Glutamatergic neuron (in vitro differentiated cells): ENCODE measurements at regions not wholly inside any gene's neighbourhood (a gene's known extent, or its start where the extent isn't known, plus 50 kb on each side); places are given as distances from the start of the nearest gene placed in this dataset.
"Not testable (repeated sequence)": the region's sequence is repeated elsewhere in the genome, so short reads cannot be mapped to it uniquely, and the experiment has no call there.

Source experiments
- DNase-seq: peaks from one replicate; pipeline ENCODE4 v3.0.0; 2022
- H3K27ac Mint-ChIP-seq: one replicate; pipeline ENCODE4 v1.8.0; 2020; ENCODE audit warnings: mild to moderate bottlenecking, mixed read lengths, inconsistent platforms; ENCODE audit not compliant: unreplicated experiment
- H3K27me3 Mint-ChIP-seq: one replicate; pipeline ENCODE4 v1.8.0; 2020; ENCODE audit warnings: mild to moderate bottlenecking, moderate library complexity, mixed read lengths, inconsistent platforms; ENCODE audit not compliant: unreplicated experiment
- H3K36me3 Mint-ChIP-seq: one replicate; pipeline ENCODE4 v1.8.0; 2020; ENCODE audit warnings: mild to moderate bottlenecking, mixed read lengths, inconsistent platforms; ENCODE audit not compliant: unreplicated experiment
- H3K4me1 Mint-ChIP-seq: one replicate; pipeline ENCODE4 v1.8.0; 2020; ENCODE audit warnings: mild to moderate bottlenecking, low read depth, mixed read lengths, inconsistent platforms; ENCODE audit not compliant: unreplicated experiment
- H3K4me3 Mint-ChIP-seq: one replicate; pipeline ENCODE4 v1.8.0; 2020; ENCODE audit warnings: mild to moderate bottlenecking, mixed read lengths, inconsistent platforms; ENCODE audit not compliant: unreplicated experiment
- H3K9me3 Mint-ChIP-seq: one replicate; pipeline ENCODE4 v1.8.0; 2020; ENCODE audit warnings: mild to moderate bottlenecking, moderate library complexity, mixed read lengths, inconsistent platforms; ENCODE audit not compliant: unreplicated experiment
- CTCF ChIP-seq: fragments of 200-600 bp; sonication (generic); IDR thresholded peaks from one replicate; pipeline ENCODE4 v1.5.0; 2021; ENCODE audit not compliant: partially characterized antibody, unreplicated experiment

- no peaks in the 10 kb centered on the region for H3K36me3 Mint-ChIP-seq
- peaks cover 2% of the 10 kb centered on the region for H3K4me1 Mint-ChIP-seq
- peaks cover 1% of the 10 kb centered on the region for H3K9me3 Mint-ChIP-seq
- no peak for TF ChIP-seq CTCF
- H3K27me3 Mint-ChIP-seq: no peaks in the 10 kb centered on the region
- H3K27ac Mint-ChIP-seq: no peak overlapping the region
- H3K4me3 Mint-ChIP-seq: peak overlapping the region; percentile 11
- DNase-seq: no peak
Measured at GRCh38 chr1:177413982-177414596, 243.3 kb downstream of the BRINP2 start.

- H3K9me3 Mint-ChIP-seq: peaks cover 2% of the 10 kb centered on the region
- peaks cover 10% of the 10 kb centered on the region for H3K36me3 Mint-ChIP-seq
- no peak for TF ChIP-seq CTCF
- H3K27ac Mint-ChIP-seq: no peak overlapping the region
- H3K27me3 Mint-ChIP-seq: no peaks in the 10 kb centered on the region
- no peak overlapping the region for H3K4me3 Mint-ChIP-seq
- DNase-seq: no peak
- peaks cover 2% of the 10 kb centered on the region for H3K4me1 Mint-ChIP-seq
Measured at GRCh38 chr1:177411381-177411780, 240.6 kb downstream of the BRINP2 start.

- no peak for DNase-seq
- Mint-ChIP-seq H3K27ac (no peak overlapping the region), H3K9me3 (peaks cover 2% of the 10 kb centered on the region), H3K4me3 (no peak overlapping the region), H3K36me3 (peaks cover 10% of the 10 kb centered on the region), H3K27me3 (no peaks in the 10 kb centered on the region), H3K4me1 (peaks cover 2% of the 10 kb centered on the region)
- no peak for TF ChIP-seq CTCF
Measured at GRCh38 chr1:177410179-177410766, 239.5 kb downstream of the BRINP2 start.

- not testable (repeated sequence) for H3K4me1 Mint-ChIP-seq, H3K27ac Mint-ChIP-seq, H3K9me3 Mint-ChIP-seq, DNase-seq, H3K4me3 Mint-ChIP-seq, H3K27me3 Mint-ChIP-seq
- H3K36me3 Mint-ChIP-seq: peaks cover 10% of the 10 kb centered on the region
Measured at GRCh38 chr1:177406323-177406722, 235.6 kb downstream of the BRINP2 start.

- H3K4me1 Mint-ChIP-seq: no peaks in the 10 kb centered on the region
- H3K4me3 Mint-ChIP-seq: no peak overlapping the region
- no peak overlapping the region for H3K27ac Mint-ChIP-seq
- no peaks in the 10 kb centered on the region for H3K36me3 Mint-ChIP-seq
- no peaks in the 10 kb centered on the region for H3K9me3 Mint-ChIP-seq
- no peak for TF ChIP-seq CTCF
- DNase-seq: no peak
- H3K27me3 Mint-ChIP-seq: no peaks in the 10 kb centered on the region
Measured at GRCh38 chr1:177392336-177392735, 221.6 kb downstream of the BRINP2 start.
